NCI-H82 treated with DMSO at 0.1 percent for 48 hours (cell line): ENCODE measurements at regions not wholly inside any gene's neighbourhood (a gene's known extent, or its start where the extent isn't known, plus 50 kb on each side); places are given as distances from the start of the nearest gene placed in this dataset.

Source experiments
- DNase-seq: peaks from one replicate; lab custom pipeline; 2025; ENCODE audit not compliant: unreplicated experiment; lab: John Stamatoyannopoulos, UW

GRCh38 chr7:82567841-82568240 lies 124.3 kb upstream of the CACNA2D1 start:
- no peak for DNase-seq

- no peak for DNase-seq
Observed at GRCh38 chr7:82567356-82567755, 123.8 kb upstream of the CACNA2D1 start.

GRCh38 chr7:82566752-82567151 lies 123.2 kb upstream of the CACNA2D1 start:
- no peak for DNase-seq

- no peak for DNase-seq
Observed at GRCh38 chr7:82562716-82563404, 119.3 kb upstream of the CACNA2D1 start.

GRCh38 chr7:82559193-82559805 lies 115.7 kb upstream of the CACNA2D1 start:
- peak; percentile 91 for DNase-seq

- DNase-seq: no peak
Observed at GRCh38 chr7:82549616-82550285, 106.2 kb upstream of the CACNA2D1 start.

GRCh38 chr7:82548141-82548688 lies 104.6 kb upstream of the CACNA2D1 start:
- no peak for DNase-seq

GRCh38 chr7:82542665-82543064 lies 99.1 kb upstream of the CACNA2D1 start:
- DNase-seq: no peak

- no peak for DNase-seq
Observed at GRCh38 chr7:82539969-82540368, 96.4 kb upstream of the CACNA2D1 start.

- DNase-seq: no peak
Observed at GRCh38 chr7:82534684-82535083, 91.1 kb upstream of the CACNA2D1 start.

- DNase-seq: peak; percentile 98
Observed at GRCh38 chr7:82530361-82530760, 86.8 kb upstream of the CACNA2D1 start.

- no peak for DNase-seq
Observed at GRCh38 chr7:82528577-82529310, 85.2 kb upstream of the CACNA2D1 start.

- DNase-seq: no peak
Observed at GRCh38 chr7:82527851-82528250, 84.3 kb upstream of the CACNA2D1 start.

- no peak for DNase-seq
Observed at GRCh38 chr7:82521906-82522445, 78.4 kb upstream of the CACNA2D1 start.

GRCh38 chr7:82517050-82517449 lies 73.5 kb upstream of the CACNA2D1 start:
- DNase-seq: no peak

GRCh38 chr7:82511542-82511941 lies 68.0 kb upstream of the CACNA2D1 start:
- DNase-seq: no peak

- no peak for DNase-seq
Observed at GRCh38 chr7:82507976-82508677, 64.5 kb upstream of the CACNA2D1 start.

GRCh38 chr7:82507365-82507975 lies 63.9 kb upstream of the CACNA2D1 start:
- DNase-seq: no peak

- no peak for DNase-seq
Observed at GRCh38 chr7:82506702-82507101, 63.1 kb upstream of the CACNA2D1 start.

- no peak for DNase-seq
Observed at GRCh38 chr7:82506208-82506607, 62.6 kb upstream of the CACNA2D1 start.
